Cardiac muscle cell (in vitro differentiated cells and primary cell): ENCODE measurements at regions not wholly inside any gene's neighbourhood (a gene's known extent, or its start where the extent isn't known, plus 50 kb on each side); places are given as distances from the start of the nearest gene placed in this dataset.

Experiments
- DNase-seq, 2 donors: peaks; one replicate each; pipeline versions ENCODE4 v3.0.0 to v3.0.0-alpha.2; 2010 to 2017; ENCODE audit warnings: low read depth in 1 of 2, low spot score in 1 of 2
- H3K27ac ChIP-seq: fragments of 200-600 bp; sonication (generic); 2 replicates; pipeline ENCODE4 v1.5.1; 2016
- H3K27me3 ChIP-seq: fragments of 200-600 bp; sonication (generic); 2 replicates; pipeline ENCODE4 v1.6.0; 2016; ENCODE audit warnings: control low read depth
- H3K36me3 ChIP-seq: fragments of 200-600 bp; sonication (generic); 2 replicates; pipeline ENCODE4 v1.5.1; 2016; ENCODE audit warnings: control low read depth
- H3K4me1 ChIP-seq: fragments of 200-600 bp; sonication (generic); 2 replicates; pipeline ENCODE4 v1.8.1; 2017; ENCODE audit warnings: low read depth, mild to moderate bottlenecking, mixed run types
- H3K4me3 ChIP-seq: fragments of 200-600 bp; sonication (generic); 2 replicates; pipeline ENCODE4 v1.5.1; 2016; ENCODE audit warnings: mild to moderate bottlenecking
- H3K9me3 ChIP-seq: fragments of 200-600 bp; sonication (generic); 2 replicates; pipeline ENCODE4 v1.5.1; 2017; ENCODE audit warnings: low read depth, mild to moderate bottlenecking, control low read depth
- TF ChIP-seq, protein P1 (sequence below): IDR thresholded peaks from 2 replicates; pipeline ENCODE4 v1.5.1; 2012; ENCODE audit warnings: low read depth, mild to moderate bottlenecking, low read length

GRCh38 chr12:33678221-33678964 is 238.8 kb upstream of the SYT10 start:
- no peak overlapping the region for H3K27ac ChIP-seq
- H3K27me3 ChIP-seq = no peaks in the 10 kb centered on the region
- no peak overlapping the region for H3K4me3 ChIP-seq
- no peaks in the 10 kb centered on the region for H3K9me3 ChIP-seq
- TF ChIP-seq, protein P1, sequence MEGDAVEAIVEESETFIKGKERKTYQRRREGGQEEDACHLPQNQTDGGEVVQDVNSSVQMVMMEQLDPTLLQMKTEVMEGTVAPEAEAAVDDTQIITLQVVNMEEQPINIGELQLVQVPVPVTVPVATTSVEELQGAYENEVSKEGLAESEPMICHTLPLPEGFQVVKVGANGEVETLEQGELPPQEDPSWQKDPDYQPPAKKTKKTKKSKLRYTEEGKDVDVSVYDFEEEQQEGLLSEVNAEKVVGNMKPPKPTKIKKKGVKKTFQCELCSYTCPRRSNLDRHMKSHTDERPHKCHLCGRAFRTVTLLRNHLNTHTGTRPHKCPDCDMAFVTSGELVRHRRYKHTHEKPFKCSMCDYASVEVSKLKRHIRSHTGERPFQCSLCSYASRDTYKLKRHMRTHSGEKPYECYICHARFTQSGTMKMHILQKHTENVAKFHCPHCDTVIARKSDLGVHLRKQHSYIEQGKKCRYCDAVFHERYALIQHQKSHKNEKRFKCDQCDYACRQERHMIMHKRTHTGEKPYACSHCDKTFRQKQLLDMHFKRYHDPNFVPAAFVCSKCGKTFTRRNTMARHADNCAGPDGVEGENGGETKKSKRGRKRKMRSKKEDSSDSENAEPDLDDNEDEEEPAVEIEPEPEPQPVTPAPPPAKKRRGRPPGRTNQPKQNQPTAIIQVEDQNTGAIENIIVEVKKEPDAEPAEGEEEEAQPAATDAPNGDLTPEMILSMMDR = no peak
- H3K4me1 ChIP-seq = no peaks in the 10 kb centered on the region
- no peak for DNase-seq
- no peaks in the 10 kb centered on the region for H3K36me3 ChIP-seq

DNA sequence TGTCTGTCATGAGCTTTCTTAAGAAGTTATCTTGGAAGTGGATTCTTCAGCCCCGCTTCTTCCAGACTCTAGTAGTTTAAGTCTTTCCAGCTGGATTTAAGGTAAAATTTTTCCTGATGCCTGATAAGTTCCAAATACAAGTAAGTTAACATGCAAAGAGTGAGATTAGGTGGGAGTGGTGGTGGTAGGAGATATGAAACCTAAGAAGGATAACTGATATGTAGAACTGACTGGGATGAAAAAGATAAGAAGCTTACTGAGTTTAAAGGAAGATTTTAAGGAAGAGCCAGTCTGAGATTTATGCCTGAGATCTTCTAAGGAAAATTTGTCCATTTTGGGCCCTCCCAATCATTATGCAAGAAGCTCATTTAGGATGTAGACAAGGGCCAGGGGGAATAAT is 250.9 kb upstream of the SYT10 start:
- no peak for DNase-seq
- H3K4me3 ChIP-seq = no peak overlapping the region
- no peaks in the 10 kb centered on the region for H3K27me3 ChIP-seq
- H3K4me1 ChIP-seq = no peaks in the 10 kb centered on the region
- H3K27ac ChIP-seq = no peak overlapping the region
- TF ChIP-seq, protein P1 = no peak
- no peaks in the 10 kb centered on the region for H3K9me3 ChIP-seq
- H3K36me3 ChIP-seq = no peaks in the 10 kb centered on the region

- Histone ChIP-seq H3K4me1 (no peaks in the 10 kb centered on the region), H3K27ac (no peak overlapping the region), H3K36me3 (no peaks in the 10 kb centered on the region), H3K4me3 (no peak overlapping the region), H3K27me3 (no peaks in the 10 kb centered on the region), H3K9me3 (no peaks in the 10 kb centered on the region)
- TF ChIP-seq, protein P1 = no peak
- DNase-seq = no peak
These were observed 263.6 kb upstream of the SYT10 start for GRCh38 chr12:33703221-33703620.

DNA sequence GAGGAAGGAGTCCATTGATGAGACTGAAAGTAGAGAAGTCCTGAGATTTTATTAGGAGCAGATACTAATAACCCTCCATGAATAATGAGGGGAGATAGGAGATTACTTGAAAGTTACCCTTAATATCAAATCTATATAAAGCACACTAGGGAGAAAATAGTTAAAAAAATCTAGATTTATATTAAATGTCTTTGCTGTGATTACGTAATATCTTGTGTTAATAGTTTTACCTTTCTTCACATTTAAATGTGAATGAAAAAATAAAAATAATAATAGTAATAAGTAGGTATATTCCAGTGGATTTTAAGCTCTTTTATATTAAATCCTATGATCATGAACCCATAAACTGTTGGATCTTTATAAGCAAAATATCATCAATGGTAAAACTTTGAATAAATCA is 267.3 kb upstream of the SYT10 start:
- TF ChIP-seq, protein P1 = no peak
- no peak for DNase-seq

GRCh38 chr12:33708935-33709334 is 269.3 kb upstream of the SYT10 start:
- TF ChIP-seq, protein P1 = no peak
- H3K4me1 ChIP-seq = no peaks in the 10 kb centered on the region
- no peak for DNase-seq
- no peak overlapping the region for H3K27ac ChIP-seq
- H3K27me3 ChIP-seq = no peaks in the 10 kb centered on the region
- H3K4me3 ChIP-seq = no peak overlapping the region
- H3K36me3 ChIP-seq = no peaks in the 10 kb centered on the region
- H3K9me3 ChIP-seq = no peaks in the 10 kb centered on the region

More for the DNA sequence above, 267.3 kb upstream of the SYT10 start:
- Histone ChIP-seq H3K27ac (no peak overlapping the region), H3K9me3 (no peaks in the 10 kb centered on the region), H3K27me3 (no peaks in the 10 kb centered on the region), H3K4me3 (no peak overlapping the region), H3K4me1 (no peaks in the 10 kb centered on the region), H3K36me3 (no peaks in the 10 kb centered on the region)

DNA sequence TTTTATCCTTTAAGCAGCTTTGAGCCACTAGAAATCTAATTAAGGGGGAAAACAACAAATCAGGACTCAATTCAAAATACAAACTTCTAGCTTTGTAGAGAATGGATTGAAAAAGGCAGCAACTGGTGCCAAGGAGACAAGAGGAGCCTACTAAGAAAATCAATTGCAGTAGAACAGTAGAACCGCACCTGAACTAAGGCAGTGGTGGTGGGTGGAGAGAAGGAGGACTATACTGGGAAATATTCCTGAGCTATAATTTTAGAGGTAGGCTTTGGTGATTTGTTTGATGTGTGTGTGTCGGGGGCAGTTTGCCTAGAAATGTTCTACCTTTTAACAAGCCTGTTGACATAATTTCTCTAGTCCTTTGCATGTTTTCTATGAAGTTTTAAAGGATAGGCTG is 270.9 kb upstream of the SYT10 start:
- no peaks in the 10 kb centered on the region for H3K4me1 ChIP-seq
- no peak overlapping the region for H3K4me3 ChIP-seq
- H3K36me3 ChIP-seq = no peaks in the 10 kb centered on the region
- TF ChIP-seq, protein P1 = no peak
- H3K27ac ChIP-seq = no peak overlapping the region
- H3K27me3 ChIP-seq = no peaks in the 10 kb centered on the region
- no peak for DNase-seq
- no peaks in the 10 kb centered on the region for H3K9me3 ChIP-seq
